ENCODE measurements at regions not wholly inside any gene's neighbourhood (a gene's known extent, or its start where the extent isn't known, plus 50 kb on each side); places are given as distances from the start of the nearest gene placed in this dataset.
"Not testable (repeated sequence)": the region's sequence is repeated elsewhere in the genome, so short reads cannot be mapped to it uniquely, and the experiment has no call there.

GRCh38 chr3:145089337-145089736, 1071.6 kb downstream of the PLOD2 start:
- Mint-ChIP-seq H3K4me1 (no peaks in the 10 kb centered on the region), H3K27ac (no peak overlapping the region)

DNA sequence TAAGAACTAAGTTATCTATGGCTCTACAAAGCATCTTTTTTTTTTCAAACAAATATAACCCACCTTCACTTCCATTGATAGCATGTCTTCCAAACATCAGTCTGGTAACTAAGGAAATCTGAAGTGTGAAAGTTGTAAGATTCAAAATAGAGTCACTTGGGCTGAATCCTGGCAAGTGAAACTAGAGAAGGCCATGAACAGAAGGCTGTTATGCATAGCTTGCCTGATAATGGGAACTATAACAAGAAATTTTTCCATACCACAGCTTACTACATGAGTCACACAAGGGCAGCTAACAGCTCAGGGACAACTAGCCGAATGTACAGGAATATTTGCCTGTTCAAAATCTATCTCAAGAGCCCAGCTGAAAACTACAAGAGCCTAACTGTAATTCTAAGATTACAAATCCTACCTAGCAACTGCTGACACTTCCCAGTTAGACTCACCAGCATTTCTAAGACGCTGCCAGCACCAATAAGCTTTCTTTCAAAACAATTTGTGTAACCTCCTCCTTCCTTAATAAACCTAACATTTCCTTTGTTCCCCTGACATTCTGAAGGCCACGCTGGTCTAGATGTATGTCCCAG, 1066.5 kb downstream of the PLOD2 start:
- Mint-ChIP-seq H3K36me3 (no peaks in the 10 kb centered on the region), H3K4me1 (no peaks in the 10 kb centered on the region), H3K4me3 (no peak overlapping the region), H3K9me3 (no peaks in the 10 kb centered on the region), H3K27ac (no peak overlapping the region)
- ATAC-seq (no peak), DNase-seq (ENCODE audit: low spot score in 2 of 2) (no peak)

More at GRCh38 chr3:145089337-145089736, 1071.6 kb downstream of the PLOD2 start:
- H3K9me3 Mint-ChIP-seq, result peaks cover 10% of the 10 kb centered on the region
- no peak for ATAC-seq
- H3K36me3 Mint-ChIP-seq, result no peaks in the 10 kb centered on the region
- DNase-seq (ENCODE audit: low spot score in 2 of 2), result no peak
- no peak overlapping the region for H3K4me3 Mint-ChIP-seq

GRCh38 chr3:145111141-145111540, 1049.8 kb downstream of the PLOD2 start:
- H3K27ac Mint-ChIP-seq; H3K4me1 Mint-ChIP-seq; DNase-seq (ENCODE audit: low spot score in 2 of 2); ATAC-seq; H3K36me3 Mint-ChIP-seq; H3K4me3 Mint-ChIP-seq: not testable (repeated sequence)
- H3K9me3 Mint-ChIP-seq, result peaks cover 23% of the 10 kb centered on the region

- no peak overlapping the region for H3K27ac Mint-ChIP-seq
- H3K36me3 Mint-ChIP-seq, result no peaks in the 10 kb centered on the region
- no peaks in the 10 kb centered on the region for H3K4me1 Mint-ChIP-seq
- ATAC-seq (no peak), DNase-seq (ENCODE audit: low spot score in 2 of 2) (no peak)
- no peak overlapping the region for H3K4me3 Mint-ChIP-seq
- H3K9me3 Mint-ChIP-seq, result peaks cover 29% of the 10 kb centered on the region
These were observed 1044.2 kb downstream of the PLOD2 start for GRCh38 chr3:145116769-145117168.

- H3K9me3 Mint-ChIP-seq, result peaks cover 31% of the 10 kb centered on the region
- H3K4me3 Mint-ChIP-seq, result no peak overlapping the region
- DNase-seq (ENCODE audit: low spot score in 2 of 2), result no peak
- no peaks in the 10 kb centered on the region for H3K36me3 Mint-ChIP-seq
- ATAC-seq, result no peak
- H3K4me1 Mint-ChIP-seq, result no peaks in the 10 kb centered on the region
- H3K27ac Mint-ChIP-seq, result no peak overlapping the region
These were observed 1042.7 kb downstream of the PLOD2 start for GRCh38 chr3:145118303-145118702.

GRCh38 chr3:145124900-145125678, 1035.9 kb downstream of the PLOD2 start:
- Mint-ChIP-seq H3K36me3 (no peaks in the 10 kb centered on the region), H3K27ac (no peak overlapping the region), H3K4me3 (no peak overlapping the region), H3K4me1 (no peaks in the 10 kb centered on the region), H3K9me3 (peaks cover 15% of the 10 kb centered on the region)
- ATAC-seq (no peak), DNase-seq (ENCODE audit: low spot score in 2 of 2) (no peak)

GRCh38 chr3:145133281-145133680, 1027.7 kb downstream of the PLOD2 start:
- Mint-ChIP-seq H3K36me3 (no peaks in the 10 kb centered on the region), H3K4me3 (no peak overlapping the region), H3K4me1 (no peaks in the 10 kb centered on the region), H3K27ac (no peak overlapping the region), H3K9me3 (peaks cover 5% of the 10 kb centered on the region)
- ATAC-seq, result no peak
- DNase-seq (ENCODE audit: low spot score in 2 of 2), result no peak

DNA sequence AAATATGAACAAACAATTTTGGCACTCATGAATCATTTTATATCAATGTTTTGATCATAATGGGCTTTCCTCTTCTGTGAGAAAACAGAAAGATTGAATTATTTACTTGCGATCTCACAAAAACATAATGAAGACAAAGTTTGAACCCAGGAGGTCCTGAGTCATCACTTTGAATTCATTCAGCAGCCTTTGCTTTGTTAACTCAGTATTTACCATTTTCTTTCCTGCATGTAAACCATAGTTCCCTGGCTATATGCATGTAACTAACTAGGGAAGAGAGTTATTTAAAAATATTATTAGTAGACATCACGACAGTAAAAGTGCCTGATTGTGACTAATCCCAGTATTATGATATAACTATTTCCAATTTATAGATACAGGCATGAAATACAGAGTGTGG, 1026.2 kb downstream of the PLOD2 start:
- DNase-seq (ENCODE audit: low spot score in 2 of 2), result no peak
- H3K36me3 Mint-ChIP-seq, result no peaks in the 10 kb centered on the region
- H3K27ac Mint-ChIP-seq, result no peak overlapping the region
- peaks cover 5% of the 10 kb centered on the region for H3K9me3 Mint-ChIP-seq
- H3K4me3 Mint-ChIP-seq, result no peak overlapping the region
- no peak for ATAC-seq
- no peaks in the 10 kb centered on the region for H3K4me1 Mint-ChIP-seq

GRCh38 chr3:145144361-145144760, 1016.6 kb downstream of the PLOD2 start:
- Mint-ChIP-seq H3K36me3 (no peaks in the 10 kb centered on the region), H3K4me3 (no peak overlapping the region), H3K9me3 (peaks cover 13% of the 10 kb centered on the region), H3K27ac (no peak overlapping the region), H3K4me1 (no peaks in the 10 kb centered on the region)
- no peak for DNase-seq (ENCODE audit: low spot score in 2 of 2)
- ATAC-seq, result no peak

GRCh38 chr3:145145461-145145860, 1015.5 kb downstream of the PLOD2 start:
- H3K4me3 Mint-ChIP-seq, result no peak overlapping the region
- DNase-seq (ENCODE audit: low spot score in 2 of 2), result no peak
- peaks cover 13% of the 10 kb centered on the region for H3K9me3 Mint-ChIP-seq
- no peaks in the 10 kb centered on the region for H3K36me3 Mint-ChIP-seq
- no peak for ATAC-seq
- H3K27ac Mint-ChIP-seq, result no peak overlapping the region
- no peaks in the 10 kb centered on the region for H3K4me1 Mint-ChIP-seq

- no peaks in the 10 kb centered on the region for H3K4me1 Mint-ChIP-seq
- DNase-seq (ENCODE audit: low spot score in 2 of 2) (no peak), ATAC-seq (no peak)
- H3K4me3 Mint-ChIP-seq, result no peak overlapping the region
- peaks cover 9% of the 10 kb centered on the region for H3K9me3 Mint-ChIP-seq
- H3K36me3 Mint-ChIP-seq, result no peaks in the 10 kb centered on the region
- H3K27ac Mint-ChIP-seq, result no peak overlapping the region
These were observed 1001.3 kb downstream of the PLOD2 start for GRCh38 chr3:145159640-145160039.

GRCh38 chr3:145170121-145170520, 990.9 kb downstream of the PLOD2 start:
- DNase-seq (ENCODE audit: low spot score in 2 of 2), result no peak
- Mint-ChIP-seq H3K36me3 (no peaks in the 10 kb centered on the region), H3K4me1 (no peaks in the 10 kb centered on the region), H3K4me3 (no peak overlapping the region), H3K9me3 (peaks cover 12% of the 10 kb centered on the region), H3K27ac (no peak overlapping the region)
- no peak for ATAC-seq

- DNase-seq (ENCODE audit: low spot score in 2 of 2) (no peak), ATAC-seq (no peak)
- Mint-ChIP-seq H3K4me1 (no peaks in the 10 kb centered on the region), H3K36me3 (no peaks in the 10 kb centered on the region), H3K9me3 (peaks cover 18% of the 10 kb centered on the region), H3K27ac (no peak overlapping the region), H3K4me3 (no peak overlapping the region)
These were observed 985.4 kb downstream of the PLOD2 start for GRCh38 chr3:145175626-145176025.

GRCh38 chr3:145176907-145177306, 984.1 kb downstream of the PLOD2 start:
- no peak for DNase-seq (ENCODE audit: low spot score in 2 of 2)
- H3K9me3 Mint-ChIP-seq, result peaks cover 14% of the 10 kb centered on the region
- no peak overlapping the region for H3K27ac Mint-ChIP-seq
- no peaks in the 10 kb centered on the region for H3K36me3 Mint-ChIP-seq
- no peak for ATAC-seq
- H3K4me1 Mint-ChIP-seq, result no peaks in the 10 kb centered on the region
- H3K4me3 Mint-ChIP-seq, result no peak overlapping the region

- no peaks in the 10 kb centered on the region for H3K4me1 Mint-ChIP-seq
- DNase-seq (ENCODE audit: low spot score in 2 of 2), result no peak
- peaks cover 11% of the 10 kb centered on the region for H3K9me3 Mint-ChIP-seq
- ATAC-seq, result no peak
- no peak overlapping the region for H3K27ac Mint-ChIP-seq
- H3K36me3 Mint-ChIP-seq, result no peaks in the 10 kb centered on the region
- H3K4me3 Mint-ChIP-seq, result no peak overlapping the region
These were observed 983.2 kb downstream of the PLOD2 start for GRCh38 chr3:145177828-145178227.

- peaks cover 3% of the 10 kb centered on the region for H3K9me3 Mint-ChIP-seq
- DNase-seq (ENCODE audit: low spot score in 2 of 2) (no peak), ATAC-seq (no peak)
- H3K36me3 Mint-ChIP-seq, result no peaks in the 10 kb centered on the region
- H3K4me1 Mint-ChIP-seq, result no peaks in the 10 kb centered on the region
- no peak overlapping the region for H3K27ac Mint-ChIP-seq
- H3K4me3 Mint-ChIP-seq, result no peak overlapping the region
These were observed 978.6 kb downstream of the PLOD2 start for GRCh38 chr3:145182196-145182911.

Measured in stimulated activated effector memory CD8-positive, alpha-beta T cell treated with anti-CD3 and anti-CD28 coated beads, Interleukin-12 subunit alpha, Interleukin-12 subunit beta, amount 100 ng/mL, for 72 hours (primary cell).